DMS 273 treated with DMSO at 0.1 percent for 48 hours (cell line): ENCODE measurements at regions not wholly inside any gene's neighbourhood (a gene's known extent, or its start where the extent isn't known, plus 50 kb on each side); places are given as distances from the start of the nearest gene placed in this dataset.
"Not testable (repeated sequence)": the region's sequence is repeated elsewhere in the genome, so short reads cannot be mapped to it uniquely, and the experiment has no call there.

Experiments used
- DNase-seq: peaks from one replicate; lab custom pipeline; 2025; lab: John Stamatoyannopoulos, UW

DNA sequence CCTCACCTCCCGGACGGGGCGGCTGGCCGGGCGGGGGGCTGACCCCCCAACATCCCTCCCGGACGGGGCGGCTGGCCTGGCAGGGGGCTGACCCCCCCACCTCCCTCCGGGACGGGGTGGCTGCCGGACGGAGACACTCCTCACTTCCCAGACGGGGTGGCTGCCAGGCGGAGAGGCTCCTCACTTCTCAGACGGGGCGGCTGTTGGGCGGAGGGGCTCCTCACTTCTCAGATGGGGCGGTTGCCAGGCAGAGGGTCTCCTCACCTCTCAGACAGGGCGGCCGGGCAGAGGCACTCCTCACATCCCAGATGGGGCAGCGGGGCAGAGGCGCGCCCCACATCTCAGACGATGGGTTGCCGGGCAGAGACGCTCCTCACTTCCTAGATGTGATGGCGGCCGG, 1280.7 kb upstream of the SEL1L start:
- DNase-seq = not testable (repeated sequence)

DNA sequence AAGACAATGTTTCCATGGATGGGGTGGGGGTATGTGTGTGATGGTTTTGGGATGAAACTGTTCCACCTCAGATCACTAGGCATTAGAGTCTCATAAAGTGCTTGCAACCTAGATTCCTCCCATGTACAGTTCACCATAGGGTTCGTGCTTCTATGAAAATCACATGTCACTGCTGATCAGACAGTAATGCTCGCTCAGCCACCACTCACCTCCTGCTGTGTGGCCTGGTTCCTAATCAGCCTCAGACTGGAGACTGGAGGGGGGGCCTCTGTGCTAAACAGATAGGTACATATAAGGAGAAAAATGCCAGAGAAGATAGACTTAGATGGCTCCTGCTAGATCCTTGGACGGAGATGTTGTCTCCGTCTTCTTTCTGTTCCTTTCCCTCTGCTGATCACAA, 1296.9 kb upstream of the SEL1L start:
- DNase-seq = no peak

DNA sequence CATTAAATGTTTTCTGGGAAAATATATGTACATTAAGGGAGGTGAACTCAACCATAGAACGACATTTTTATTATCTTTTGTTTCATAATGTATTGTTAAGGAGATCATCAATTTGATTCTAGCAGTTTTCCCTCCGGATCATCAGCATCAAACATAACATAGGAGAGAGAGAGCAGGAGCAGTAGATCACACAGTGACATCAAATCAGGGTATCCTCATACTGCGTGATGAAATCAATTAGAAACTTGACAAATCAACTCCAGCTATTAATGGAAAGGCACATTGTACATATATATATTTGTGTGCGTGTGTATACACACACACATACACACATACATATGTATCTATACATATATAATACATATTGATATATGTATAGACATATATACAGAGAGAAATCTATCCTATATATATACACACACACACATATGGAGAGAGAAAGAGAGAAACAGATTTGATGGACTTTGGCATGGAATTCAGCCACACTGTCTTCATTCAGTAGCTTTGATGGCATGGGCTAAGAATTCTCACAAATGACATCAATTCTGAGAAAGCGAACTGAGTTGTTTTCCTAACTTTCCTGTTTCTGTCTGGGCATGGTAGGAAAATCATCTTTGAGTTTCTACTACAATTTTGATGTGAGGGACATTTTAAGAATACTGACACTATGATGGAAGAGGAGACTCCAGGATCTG, 1302.8 kb upstream of the SEL1L start:
- DNase-seq = no peak

DNA sequence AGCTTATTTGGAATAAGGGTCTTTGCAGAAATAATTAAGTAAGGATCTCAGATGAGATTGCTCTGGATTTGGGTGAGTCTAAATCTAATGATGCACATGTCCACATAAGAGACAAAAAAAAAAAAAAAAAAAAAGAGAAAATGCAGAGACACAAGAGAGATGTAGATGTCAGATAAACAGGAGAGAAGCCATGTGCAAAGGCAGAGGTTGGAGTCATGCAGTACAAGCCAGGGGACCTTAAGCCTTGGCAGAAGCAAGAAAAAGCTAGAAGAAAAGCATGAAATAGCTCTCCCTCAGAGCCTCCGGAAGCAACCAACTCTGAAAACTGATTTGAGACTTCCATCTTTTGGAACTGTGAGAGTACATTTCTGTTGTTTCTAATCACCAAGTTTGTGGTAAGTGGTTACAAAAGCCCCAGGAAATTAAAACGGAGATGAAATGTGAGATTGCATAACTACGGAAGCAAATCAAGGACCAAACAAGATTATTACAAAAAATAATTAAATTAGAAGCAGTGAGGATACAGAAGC, 1304.0 kb upstream of the SEL1L start:
- no peak for DNase-seq

DNA sequence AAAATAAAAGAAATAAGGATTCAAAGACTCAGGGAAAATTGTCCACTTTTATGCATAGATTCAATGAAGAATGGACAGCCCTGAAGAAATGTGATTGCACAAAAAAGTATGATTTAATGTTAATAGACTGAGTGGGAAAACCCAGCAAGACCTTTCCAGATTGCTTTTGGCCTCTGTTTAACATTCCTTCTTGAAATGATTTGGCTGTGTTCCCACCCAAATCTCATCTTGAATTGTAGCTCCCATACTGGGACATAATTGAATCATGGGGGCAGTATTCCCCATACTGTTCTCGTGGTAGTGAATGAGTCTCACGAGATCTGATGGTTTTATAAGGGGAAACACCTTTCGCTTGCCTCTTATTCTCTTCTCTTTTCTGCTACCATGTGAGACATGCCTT, 1316.9 kb upstream of the SEL1L start:
- no peak for DNase-seq

DNA sequence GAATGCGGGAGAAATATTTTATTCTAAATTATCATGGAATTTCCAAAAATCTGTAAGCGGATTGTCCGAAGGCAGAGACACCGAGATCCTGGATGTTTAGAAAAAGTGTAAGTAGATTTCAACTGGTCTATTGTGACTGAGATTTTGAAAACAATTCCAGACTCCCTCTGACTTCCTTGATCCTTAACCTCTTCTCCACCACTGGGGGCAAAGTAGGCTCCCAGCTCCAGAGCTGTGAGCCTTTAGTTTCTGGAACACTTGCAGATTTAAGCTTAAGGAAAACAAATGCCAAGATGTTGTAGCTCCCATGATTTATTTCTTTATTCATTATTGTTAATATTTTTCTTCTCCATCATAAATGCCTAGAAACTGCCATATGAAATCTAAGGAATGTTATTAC, 1320.5 kb upstream of the SEL1L start:
- no peak for DNase-seq

DNA sequence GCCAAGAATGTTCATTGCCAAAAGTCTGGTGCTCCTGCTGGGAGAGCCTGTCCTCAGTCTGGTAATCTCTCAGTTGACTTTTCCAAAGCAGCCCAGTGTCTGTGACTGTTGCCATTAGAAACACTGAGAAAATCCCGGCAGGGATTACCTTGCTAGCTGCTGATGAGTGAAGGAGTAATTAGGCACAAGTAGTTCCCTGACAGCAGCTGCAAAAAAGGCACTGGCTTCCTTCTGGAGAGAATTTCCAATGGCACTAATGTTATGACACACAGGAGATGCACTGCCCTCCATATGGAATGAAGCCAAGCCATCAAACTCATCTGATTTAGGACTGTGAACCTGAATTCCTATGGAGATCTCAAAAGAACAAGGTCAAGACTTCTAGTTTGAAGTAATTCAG, 1321.2 kb upstream of the SEL1L start:
- no peak for DNase-seq

DNA sequence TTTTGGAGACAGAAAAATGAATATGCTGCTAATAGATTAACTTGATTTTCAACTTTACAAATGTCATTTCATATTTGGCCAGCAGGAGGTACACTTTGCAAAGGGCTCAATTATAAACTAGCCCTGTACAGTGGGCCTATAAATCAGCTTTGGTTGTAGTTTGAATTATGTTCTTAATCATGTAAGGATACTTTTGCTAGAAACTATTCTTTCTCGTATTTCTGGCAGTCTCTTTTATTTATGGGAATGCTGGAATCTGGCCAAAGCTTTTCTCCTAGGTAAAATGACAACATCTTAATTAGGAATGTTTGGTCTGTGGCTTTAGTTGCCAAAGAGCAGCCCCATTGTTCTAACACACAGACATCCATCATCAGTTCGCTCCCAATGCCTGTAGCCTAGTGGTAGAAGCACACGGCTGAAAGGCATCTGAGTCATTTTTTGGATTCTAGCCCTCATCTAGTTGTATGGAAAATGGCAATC, 1322.3 kb upstream of the SEL1L start:
- no peak for DNase-seq

DNA sequence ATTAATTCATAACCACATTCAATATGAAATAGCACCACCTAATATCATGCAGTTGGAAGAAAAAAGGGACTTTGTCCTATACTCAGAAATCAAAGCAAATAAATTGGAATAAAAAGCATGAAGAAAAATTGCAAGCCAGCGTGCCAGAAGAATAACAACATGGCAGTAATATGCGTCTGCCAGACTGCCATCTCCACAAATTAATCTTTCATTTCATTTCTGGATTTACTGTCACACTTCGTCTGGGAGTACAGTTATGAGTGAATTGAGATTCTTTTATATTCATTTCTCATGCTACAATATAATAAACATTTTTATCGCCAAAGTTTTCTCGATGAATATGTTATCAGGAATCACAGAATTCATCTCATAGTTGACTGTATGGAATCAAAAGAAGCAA, 1327.7 kb upstream of the SEL1L start:
- DNase-seq = no peak

DNA sequence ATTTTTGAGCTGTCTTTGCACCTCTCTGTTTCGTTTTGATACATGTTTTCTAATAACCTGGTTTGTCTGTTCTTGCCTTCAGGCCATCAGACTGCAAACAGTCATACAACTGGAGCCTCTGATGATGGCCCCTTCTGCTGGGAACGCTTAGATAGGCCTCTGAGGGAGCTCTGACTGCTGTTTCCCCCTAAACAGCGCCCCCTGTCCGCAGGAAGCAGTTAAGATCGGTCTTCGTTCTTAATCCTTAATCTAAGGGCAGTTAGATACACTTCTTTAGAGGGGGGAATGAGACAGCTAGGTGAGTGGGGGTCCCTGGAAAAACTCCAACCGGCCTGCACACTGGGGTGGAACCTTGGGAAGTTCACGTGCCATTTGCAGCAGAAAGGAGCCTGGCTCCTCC, 1338.8 kb upstream of the SEL1L start:
- no peak for DNase-seq

DNA sequence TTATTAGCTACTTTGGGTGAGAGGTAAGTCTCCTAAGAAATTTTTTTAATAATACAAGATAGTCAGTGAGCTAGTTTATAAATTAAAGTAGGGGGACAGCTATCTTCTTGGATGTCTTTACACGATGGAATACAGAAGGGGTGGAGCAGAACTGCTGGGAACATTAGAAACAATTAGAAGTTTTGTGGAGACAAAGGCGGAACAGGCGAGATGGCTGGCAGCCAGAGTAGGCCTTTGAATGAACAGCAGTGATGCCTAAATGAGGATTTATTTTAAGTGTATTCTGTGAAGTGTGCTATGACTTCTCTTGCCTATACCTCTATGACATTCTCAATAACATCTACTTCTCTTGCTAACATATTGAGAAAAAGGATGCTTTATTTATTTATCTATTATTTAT, 1345.3 kb upstream of the SEL1L start:
- DNase-seq = no peak

DNA sequence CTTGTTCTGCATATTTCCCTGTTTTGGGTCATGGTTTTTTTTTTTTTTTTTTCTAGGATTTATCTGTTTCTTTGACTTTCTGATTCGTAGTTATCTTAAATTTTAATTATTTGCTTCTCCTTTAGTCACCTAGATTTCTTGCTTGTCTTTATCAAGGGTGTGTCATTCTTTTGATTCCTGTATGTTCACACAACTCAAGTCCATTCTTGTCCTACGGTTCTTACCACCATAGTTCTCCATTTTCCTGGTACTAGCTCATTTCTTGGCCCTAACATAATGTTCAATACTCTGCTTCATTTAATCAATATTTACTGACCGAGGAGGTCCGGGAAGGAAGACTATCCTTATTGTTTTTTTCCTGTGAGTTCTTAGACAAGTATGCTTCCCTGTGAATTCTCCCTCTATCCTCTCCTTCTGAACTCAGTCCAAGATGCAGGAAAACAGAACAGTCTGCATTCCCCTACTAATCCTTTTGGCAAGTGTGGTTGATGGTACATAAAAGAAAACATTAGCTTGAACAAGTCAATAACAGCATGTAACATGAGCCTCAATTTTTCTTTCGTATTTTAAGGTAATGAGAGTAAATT, 1346.4 kb upstream of the SEL1L start:
- DNase-seq = no peak

DNA sequence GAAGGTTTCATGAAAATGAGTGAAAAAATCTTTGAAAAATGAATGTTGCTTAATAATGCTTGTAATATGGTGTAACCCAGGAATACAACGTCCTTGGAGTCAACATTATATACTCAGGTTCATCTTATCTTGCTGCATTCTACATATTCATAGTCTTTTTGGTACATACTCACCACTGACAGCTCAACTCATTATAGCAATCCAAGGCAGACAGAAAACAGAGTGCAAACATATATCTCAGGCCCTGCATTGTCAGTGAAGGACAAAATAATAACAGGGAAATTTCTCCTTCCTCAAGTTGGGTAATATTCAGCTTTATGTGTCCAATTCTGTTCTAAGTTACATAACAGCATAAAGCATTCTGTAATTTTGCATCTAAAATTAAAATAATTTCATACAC, 1353.0 kb upstream of the SEL1L start:
- no peak for DNase-seq

DNA sequence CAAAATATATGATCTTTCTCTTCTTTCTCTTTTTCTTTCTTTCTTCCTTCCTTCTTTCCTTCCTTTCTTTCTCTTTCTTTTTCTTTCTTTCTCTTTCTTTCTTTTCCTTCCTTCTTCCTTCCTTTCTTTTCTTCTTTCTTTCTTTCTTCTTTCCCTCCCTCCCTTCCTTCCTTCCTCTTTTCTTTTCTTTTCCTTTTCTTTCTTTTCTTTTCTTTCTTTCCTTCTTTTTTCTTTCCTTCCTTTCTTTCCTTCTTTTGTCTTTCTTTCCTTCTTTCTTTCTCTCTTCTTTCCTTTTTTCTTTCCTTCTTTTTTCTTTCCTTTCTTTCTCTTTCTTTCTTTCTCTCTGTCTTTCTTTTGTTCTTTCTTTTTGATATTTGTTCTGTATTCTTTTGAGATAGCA, 1356.0 kb upstream of the SEL1L start:
- DNase-seq = no peak

DNA sequence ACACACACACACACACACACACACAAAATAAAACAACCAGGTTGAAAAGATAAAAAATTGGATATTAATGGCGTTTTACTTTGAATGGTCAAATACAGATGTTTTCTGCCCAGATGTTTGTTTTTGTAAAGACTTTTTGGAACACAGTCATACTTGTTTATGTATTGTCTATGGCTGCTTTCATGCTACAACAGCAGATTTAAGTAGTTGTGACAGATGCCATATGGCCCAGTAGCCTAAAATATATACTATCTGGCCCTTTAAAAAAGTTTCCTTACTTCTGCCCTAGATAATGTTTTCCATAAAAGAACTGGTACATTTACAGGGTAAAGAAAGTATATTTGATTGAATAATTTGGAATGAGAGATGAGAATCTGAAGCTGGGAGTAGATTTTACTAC, 1362.8 kb upstream of the SEL1L start:
- DNase-seq = no peak

DNA sequence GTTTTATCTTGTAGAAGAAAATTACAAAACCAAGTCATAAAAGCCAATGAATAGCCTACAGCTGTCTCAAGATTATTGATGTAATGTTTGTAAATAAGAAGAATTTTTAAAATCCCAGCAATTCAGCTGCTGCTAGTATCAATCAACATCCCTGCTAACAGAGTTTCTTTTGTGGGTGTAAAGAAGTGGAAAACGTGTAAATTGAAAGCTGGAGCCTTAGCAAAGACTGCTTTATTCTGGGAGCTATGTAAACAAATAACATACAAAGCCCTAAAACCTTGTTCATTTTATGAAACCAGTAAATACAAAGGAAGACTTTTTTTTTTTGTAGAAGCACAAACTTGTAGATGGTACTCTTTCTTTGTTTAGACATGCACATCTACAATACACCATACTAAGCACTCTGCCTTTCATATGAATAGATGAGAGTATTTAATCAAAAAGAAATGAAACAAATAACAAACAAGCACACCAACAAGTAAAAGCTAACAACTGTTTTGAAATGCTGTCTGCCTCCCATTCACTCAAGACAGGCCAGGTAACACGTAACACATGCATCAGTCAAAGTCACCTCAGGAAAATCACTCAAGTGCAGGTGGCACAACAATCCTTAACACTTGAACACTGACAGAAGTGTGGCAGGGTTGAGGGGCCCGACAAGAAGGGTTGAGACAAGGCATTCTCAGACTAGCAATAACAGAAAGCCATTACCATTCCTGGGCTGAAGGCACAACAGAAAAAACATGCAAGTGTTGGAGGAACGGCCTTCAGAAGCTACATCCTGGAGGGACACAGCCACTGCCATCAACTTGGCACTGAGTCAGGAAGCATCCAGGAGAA, 1364.0 kb upstream of the SEL1L start:
- no peak for DNase-seq

DNA sequence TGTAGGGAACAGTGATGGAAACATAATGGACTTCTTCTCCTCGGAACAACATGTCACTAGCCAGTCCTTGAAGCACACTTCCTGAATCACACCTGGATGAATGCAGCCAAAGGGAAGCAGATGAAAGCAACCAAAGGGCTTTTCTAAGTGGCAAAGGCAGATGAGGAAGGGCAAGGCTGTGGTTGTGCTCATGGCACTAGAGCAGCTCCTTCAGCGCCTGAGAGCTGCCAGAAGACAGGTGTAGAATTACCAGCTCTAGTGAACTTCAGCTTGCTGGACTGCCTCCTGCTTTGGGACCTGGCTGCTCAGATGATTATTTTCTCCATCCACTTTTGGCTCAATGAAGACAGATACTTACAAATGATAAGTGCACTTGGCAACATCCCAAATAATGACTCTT, 1372.1 kb upstream of the SEL1L start:
- DNase-seq = no peak

DNA sequence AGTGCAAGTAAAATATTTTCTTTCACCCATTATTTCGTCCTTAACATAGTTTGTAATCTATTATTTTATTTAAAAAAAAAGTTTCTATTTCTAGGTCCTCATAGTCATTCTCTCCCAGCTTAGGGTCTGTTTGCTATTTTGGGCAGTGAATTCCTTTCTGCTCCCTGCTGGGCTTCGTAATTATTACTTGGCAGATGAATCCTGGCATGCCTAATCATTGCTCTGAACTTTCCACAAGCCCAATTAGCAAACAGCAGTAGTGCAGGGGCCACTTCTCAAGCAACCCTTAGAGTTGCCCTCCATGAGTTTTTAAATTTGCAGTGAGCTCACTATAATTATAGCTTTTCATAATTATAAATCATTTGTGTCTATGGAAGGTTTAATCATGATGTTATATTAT, 1378.3 kb upstream of the SEL1L start:
- DNase-seq = no peak

DNA sequence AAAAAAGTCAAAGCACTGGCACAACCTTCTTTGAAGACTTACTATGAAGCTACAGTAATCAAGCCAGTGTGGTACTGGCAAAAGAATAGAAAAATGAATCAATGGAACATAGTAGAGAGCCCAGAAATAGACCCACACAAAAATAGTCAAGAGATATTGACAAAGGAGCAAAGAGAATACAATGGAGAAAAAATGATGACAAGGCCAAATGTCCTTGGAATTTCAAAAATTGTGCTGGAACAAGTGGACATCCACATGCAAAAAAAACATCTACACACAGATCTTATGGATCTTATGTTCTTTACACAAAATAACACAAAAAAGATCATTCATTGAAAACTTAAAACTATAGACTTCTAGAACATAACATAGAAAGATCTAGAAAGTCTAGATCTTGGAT, 1379.7 kb upstream of the SEL1L start:
- DNase-seq = no peak

DNA sequence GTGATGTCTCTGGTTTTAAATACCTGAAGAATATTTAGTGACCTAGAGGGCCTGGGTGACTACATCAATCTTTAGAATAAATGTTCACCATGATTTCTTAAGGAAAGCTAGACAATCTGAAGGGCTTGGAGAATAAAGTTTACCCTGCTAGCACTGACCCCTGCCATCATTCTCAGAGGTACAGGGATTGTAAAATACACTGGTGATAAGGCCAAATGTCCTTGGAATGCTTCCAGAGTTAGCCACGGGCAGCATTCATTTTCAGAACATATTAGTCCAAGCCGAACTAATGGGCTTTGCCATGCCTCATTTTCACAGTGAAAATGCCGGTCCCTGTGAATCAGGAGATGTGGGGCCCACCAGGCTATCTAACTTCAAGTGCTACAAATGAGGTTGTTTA, 1381.7 kb upstream of the SEL1L start:
- DNase-seq = no peak

DNA sequence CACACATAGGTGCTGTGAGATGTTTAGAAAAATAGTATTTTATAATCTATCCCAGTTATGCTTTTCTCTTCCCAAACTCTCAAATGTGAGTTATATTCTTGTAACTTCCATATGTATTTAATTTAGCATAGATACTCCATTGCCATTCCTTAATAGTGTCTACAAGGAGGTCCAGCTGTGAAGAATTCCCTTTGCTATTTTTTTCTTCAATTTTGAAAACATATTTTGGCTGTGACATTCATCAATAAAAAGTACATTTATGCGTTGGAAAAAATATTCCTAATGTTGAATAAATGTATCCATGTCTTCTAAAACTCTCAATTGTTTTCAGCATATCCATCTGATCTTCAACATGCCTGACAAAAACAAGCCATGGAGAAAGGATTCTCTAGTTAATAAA, 1402.0 kb upstream of the SEL1L start:
- no peak for DNase-seq

DNA sequence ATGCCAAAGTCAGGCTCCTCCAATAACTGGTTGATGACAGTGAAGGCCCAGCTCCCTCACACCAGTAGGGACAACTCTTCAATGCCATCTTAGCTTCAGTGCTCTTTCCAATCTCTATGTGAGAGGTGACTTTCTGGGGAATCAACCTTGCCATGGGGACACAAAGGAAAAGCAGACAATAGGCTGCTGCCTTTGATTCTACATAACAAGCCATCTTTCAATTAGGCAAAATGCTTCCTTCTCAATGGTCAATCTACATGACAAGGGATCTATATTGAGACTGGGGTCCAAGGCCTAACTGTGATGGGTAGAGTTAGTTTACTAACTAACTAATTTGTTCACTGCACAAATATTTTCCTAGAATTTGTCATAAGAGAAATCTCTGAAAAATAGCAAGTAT, 1417.5 kb upstream of the SEL1L start:
- DNase-seq = no peak

DNA sequence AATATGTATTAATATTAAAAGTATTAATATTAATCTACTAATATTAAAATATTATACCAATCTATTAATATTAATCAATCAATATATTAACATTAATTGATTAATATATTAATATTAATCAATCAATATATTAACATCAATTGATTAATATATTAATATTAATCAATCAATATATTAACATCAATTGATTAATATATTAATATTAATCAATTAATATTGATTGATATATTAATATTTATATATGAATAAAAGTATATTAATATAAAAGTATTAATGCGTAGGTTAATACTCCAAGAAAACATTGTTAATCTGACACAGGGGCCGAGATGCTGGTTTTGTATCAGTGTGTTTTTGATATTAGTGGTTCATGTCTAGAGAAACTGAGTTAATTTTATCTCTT, 1430.1 kb upstream of the SEL1L start:
- no peak for DNase-seq
